Tibial nerve (tissue), 4 donors: ENCODE measurements at regions not wholly inside any gene's neighbourhood (a gene's known extent, or its start where the extent isn't known, plus 50 kb on each side); places are given as distances from the start of the nearest gene placed in this dataset.

Experiments
- DNase-seq, 2 donors: peaks; one replicate each; pipeline ENCODE4 v3.0.0-alpha.2; 2019; ENCODE audit warnings: low spot score in 2 of 2
- H3K27ac ChIP-seq, 4 donors: fragments of 200-600 bp; sonication (generic) in 3 of 4; one replicate each; pipeline ENCODE4 v1.5.1; 2017 to 2019; ENCODE audit warnings: mild to moderate bottlenecking in 1 of 4
- H3K27me3 ChIP-seq, 2 donors: fragments of 200-600 bp; sonication (generic) in 1 of 2; one replicate each; pipeline versions ENCODE4 v1.5.1 to v1.6.0; 2017 to 2019
- H3K36me3 ChIP-seq, 3 donors: fragments of 200-600 bp; sonication (generic); one replicate each; pipeline ENCODE4 v1.5.1; 2018 to 2019
- H3K4me1 ChIP-seq, 4 donors: fragments of 200-600 bp; sonication (generic) in 3 of 4; one replicate each; pipeline ENCODE4 v1.5.1; 2017 to 2019
- H3K4me3 ChIP-seq, 4 donors: fragments of 200-600 bp; sonication (generic) in 3 of 4; one replicate each; pipeline ENCODE4 v1.5.1; 2017 to 2019; ENCODE audit warnings: mild to moderate bottlenecking in 1 of 4, moderate library complexity in 1 of 4
- H3K9me3 ChIP-seq, 4 donors: fragments of 200-600 bp; sonication (generic) in 3 of 4; one replicate each; pipeline ENCODE4 v1.5.1; 2017 to 2019
- CTCF ChIP-seq, 5 experiments: fragments of 200-600 bp in 3 of 5; fragments of 450-650 bp in 2 of 5; sonication (generic) in 3 of 5; IDR thresholded peaks; one replicate each; pipeline ENCODE4 v1.5.1; 2016 to 2019; ENCODE audit warnings: antibody characterized with exemption in 5 of 5, mild to moderate bottlenecking in 3 of 5, moderate library complexity in 2 of 5
- EP300 ChIP-seq, 2 donors: sonication (generic); formaldehyde crosslinking; IDR thresholded peaks; one replicate each; pipeline ENCODE4 v1.6.1; 2017; ENCODE audit warnings: antibody characterized with exemption in 2 of 2, mild to moderate bottlenecking in 1 of 2
- POLR2A ChIP-seq, 2 donors: fragments of 450-650 bp; IDR thresholded peaks; one replicate each; pipeline ENCODE4 v1.6.1; 2017; ENCODE audit warnings: antibody characterized with exemption in 2 of 2, mild to moderate bottlenecking in 2 of 2, moderate library complexity in 2 of 2
- WGBS, 2 donors: methylation state at CpG; one replicate each; pipeline ENCODE4 v1.1.5; 2018; 5-methylcytosine and 5-hydroxymethylcytosine counted together

GRCh38 chr4:180999217-180999616 is 1244.0 kb upstream of the TENM3 start:
- Histone ChIP-seq H3K4me1 (no peaks in the 10 kb centered on the region), H3K36me3 (no peaks in the 10 kb centered on the region), H3K27me3 (no peaks in the 10 kb centered on the region), H3K4me3 (no peak overlapping the region), H3K9me3 (no peaks in the 10 kb centered on the region), H3K27ac (no peak overlapping the region)
- TF ChIP-seq CTCF (IDR thresholded peaks at IDR 0.05) (no peak), POLR2A (IDR thresholded peaks at IDR 0.05) (no peak), EP300 (IDR thresholded peaks at IDR 0.05) (no peak)
- WGBS, 2 donors: 12 to 16% methylated on average over 2 of the region's 2 CpGs
- DNase-seq: no peak

DNA sequence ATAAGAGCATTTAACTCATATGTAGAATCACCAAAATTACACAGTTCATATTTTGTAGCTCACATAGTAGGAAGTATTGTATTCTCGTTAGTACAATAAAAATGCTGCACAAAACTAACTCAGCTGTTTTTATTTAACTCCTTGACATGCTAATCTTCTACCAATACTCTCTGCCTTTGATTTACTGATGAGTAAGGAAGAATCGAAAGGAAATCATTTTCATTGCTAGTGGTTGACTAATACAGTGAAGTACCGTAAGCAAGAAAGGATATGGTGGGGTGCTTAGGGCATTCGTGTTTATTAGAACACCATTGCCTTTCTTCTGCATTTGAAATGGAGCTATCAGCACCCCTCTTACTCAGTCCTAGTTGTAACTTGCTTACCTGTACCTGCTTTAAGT is 1239.1 kb upstream of the TENM3 start:
- TF ChIP-seq EP300 (IDR thresholded peaks at IDR 0.05): no peak
- no peak for TF ChIP-seq POLR2A (IDR thresholded peaks at IDR 0.05)
- TF ChIP-seq CTCF (IDR thresholded peaks at IDR 0.05): no peak
- Histone ChIP-seq H3K36me3 (no peaks in the 10 kb centered on the region), H3K9me3 (no peaks in the 10 kb centered on the region), H3K27me3 (no peaks in the 10 kb centered on the region), H3K27ac (no peak overlapping the region), H3K4me1 (peaks cover 0 to 17% (median 0%) of the 10 kb centered on the region in 4 donors), H3K4me3 (no peak overlapping the region)
- 72 to 73% methylated on average over 4 of the region's 4 CpGs for WGBS, 2 donors
- no peak for DNase-seq

- peak overlapping the region in 1 of 4 donors; percentile 45 for H3K27ac ChIP-seq
- no peaks in the 10 kb centered on the region for H3K9me3 ChIP-seq
- no peaks in the 10 kb centered on the region for H3K36me3 ChIP-seq
- H3K27me3 ChIP-seq: no peaks in the 10 kb centered on the region
- peak overlapping the region; percentile 6 to 39 (median 18) for H3K4me3 ChIP-seq
- no peak for DNase-seq
- peaks cover 0 to 17% (median 0%) of the 10 kb centered on the region in 4 donors for H3K4me1 ChIP-seq
- TF ChIP-seq POLR2A (IDR thresholded peaks at IDR 0.05) (no peak), EP300 (IDR thresholded peaks at IDR 0.05) (no peak), CTCF (IDR thresholded peaks at IDR 0.05) (no peak)
- WGBS, 2 donors: 13 to 15% methylated on average over 11 of the region's 11 CpGs
Measured at GRCh38 chr4:181006499-181007260, 1236.5 kb upstream of the TENM3 start.

DNA sequence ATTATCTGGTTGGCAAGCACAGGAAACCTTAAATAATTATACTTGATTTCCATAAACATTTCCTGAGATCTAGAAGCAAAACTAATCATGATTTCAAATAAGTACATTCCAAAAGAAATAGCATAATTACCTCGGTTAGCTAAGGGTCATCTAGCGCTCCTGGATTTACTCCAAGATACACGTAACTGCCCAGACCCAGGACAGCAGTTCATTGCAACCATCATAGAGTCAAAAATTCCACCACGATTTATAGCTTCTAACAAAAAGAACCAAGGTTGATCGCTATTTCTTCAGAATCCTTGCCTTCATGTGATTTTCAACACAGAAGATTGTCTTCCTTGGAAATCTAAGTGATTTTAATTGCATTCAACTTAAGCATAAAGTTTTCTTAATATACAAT is 1235.5 kb upstream of the TENM3 start:
- H3K27ac ChIP-seq: no peak overlapping the region
- TF ChIP-seq EP300 (IDR thresholded peaks at IDR 0.05): no peak
- TF ChIP-seq POLR2A (IDR thresholded peaks at IDR 0.05): no peak
- no peak for TF ChIP-seq CTCF (IDR thresholded peaks at IDR 0.05)
- no peaks in the 10 kb centered on the region for H3K27me3 ChIP-seq
- peaks cover 0 to 17% (median 0%) of the 10 kb centered on the region in 4 donors for H3K4me1 ChIP-seq
- DNase-seq: no peak
- H3K36me3 ChIP-seq: no peaks in the 10 kb centered on the region
- H3K4me3 ChIP-seq: peak overlapping the region in 1 of 4 donors; percentile 3
- no peaks in the 10 kb centered on the region for H3K9me3 ChIP-seq
- WGBS, 2 donors: 22 to 25% methylated on average over 5 of the region's 5 CpGs

GRCh38 chr4:181008164-181008563 is 1235.0 kb upstream of the TENM3 start:
- no peak overlapping the region for H3K27ac ChIP-seq
- no peak for DNase-seq
- no peaks in the 10 kb centered on the region for H3K27me3 ChIP-seq
- peaks cover 0 to 17% (median 0%) of the 10 kb centered on the region in 4 donors for H3K4me1 ChIP-seq
- no peak overlapping the region for H3K4me3 ChIP-seq
- TF ChIP-seq EP300 (IDR thresholded peaks at IDR 0.05) (no peak), POLR2A (IDR thresholded peaks at IDR 0.05) (no peak), CTCF (IDR thresholded peaks at IDR 0.05) (no peak)
- H3K36me3 ChIP-seq: no peaks in the 10 kb centered on the region
- H3K9me3 ChIP-seq: no peaks in the 10 kb centered on the region
- 71 to 72% methylated on average over 4 of the region's 4 CpGs for WGBS, 2 donors
